ENCODE measurements at regions not wholly inside any gene's neighbourhood (a gene's known extent, or its start where the extent isn't known, plus 50 kb on each side); places are given as distances from the start of the nearest gene placed in this dataset.
"Not testable (repeated sequence)": the region's sequence is repeated elsewhere in the genome, so short reads cannot be mapped to it uniquely, and the experiment has no call there.

GRCh38 chr9:41280299-41281238 lies 91.5 kb upstream of the ZNG1F start:
- DNase-seq (ENCODE audit: low read depth, low spot score); in situ Hi-C loops (cut with HindIII; ENCODE audit: low pct_unique_long_range_greater_than_20kb, low sequenced_read_pairs): not testable (repeated sequence)

- in situ Hi-C loops (cut with HindIII; ENCODE audit: low pct_unique_long_range_greater_than_20kb, low sequenced_read_pairs); DNase-seq (ENCODE audit: low read depth, low spot score): not testable (repeated sequence)
Observed at GRCh38 chr9:41279437-41279836, 90.3 kb upstream of the ZNG1F start.

GRCh38 chr9:41279033-41279432 lies 89.9 kb upstream of the ZNG1F start:
- in situ Hi-C loops (cut with HindIII; ENCODE audit: low pct_unique_long_range_greater_than_20kb, low sequenced_read_pairs) = not testable (repeated sequence)

GRCh38 chr9:41273549-41274267 lies 84.6 kb upstream of the ZNG1F start:
- DNase-seq (ENCODE audit: low read depth, low spot score) = peak; percentile 79
- in situ Hi-C loops (cut with HindIII; ENCODE audit: low pct_unique_long_range_greater_than_20kb, low sequenced_read_pairs) = not testable (repeated sequence)

More at GRCh38 chr9:41279033-41279432, 89.9 kb upstream of the ZNG1F start:
- DNase-seq (ENCODE audit: low read depth, low spot score) = not testable (repeated sequence)

- DNase-seq (ENCODE audit: low read depth, low spot score) = peak; percentile 2
- in situ Hi-C loops (cut with HindIII; ENCODE audit: low pct_unique_long_range_greater_than_20kb, low sequenced_read_pairs) = not testable (repeated sequence)
Observed at GRCh38 chr9:41272879-41273548, 83.9 kb upstream of the ZNG1F start.

GRCh38 chr9:41270992-41271391 lies 81.9 kb upstream of the ZNG1F start:
- DNase-seq (ENCODE audit: low read depth, low spot score); in situ Hi-C loops (cut with HindIII; ENCODE audit: low pct_unique_long_range_greater_than_20kb, low sequenced_read_pairs): not testable (repeated sequence)

- DNase-seq (ENCODE audit: low read depth, low spot score); in situ Hi-C loops (cut with HindIII; ENCODE audit: low pct_unique_long_range_greater_than_20kb, low sequenced_read_pairs): not testable (repeated sequence)
Observed at GRCh38 chr9:41269471-41269870, 80.4 kb upstream of the ZNG1F start.

- in situ Hi-C loops (cut with HindIII; ENCODE audit: low pct_unique_long_range_greater_than_20kb, low sequenced_read_pairs); DNase-seq (ENCODE audit: low read depth, low spot score): not testable (repeated sequence)
Observed at GRCh38 chr9:41269054-41269453, 79.9 kb upstream of the ZNG1F start.

GRCh38 chr9:41266602-41267001 lies 77.5 kb upstream of the ZNG1F start:
- in situ Hi-C loops (cut with HindIII; ENCODE audit: low pct_unique_long_range_greater_than_20kb, low sequenced_read_pairs); DNase-seq (ENCODE audit: low read depth, low spot score): not testable (repeated sequence)

GRCh38 chr9:41266000-41266399 lies 76.9 kb upstream of the ZNG1F start:
- DNase-seq (ENCODE audit: low read depth, low spot score); in situ Hi-C loops (cut with HindIII; ENCODE audit: low pct_unique_long_range_greater_than_20kb, low sequenced_read_pairs): not testable (repeated sequence)

GRCh38 chr9:41251973-41252372 lies 62.9 kb upstream of the ZNG1F start:
- in situ Hi-C loops (cut with HindIII; ENCODE audit: low pct_unique_long_range_greater_than_20kb, low sequenced_read_pairs); DNase-seq (ENCODE audit: low read depth, low spot score): not testable (repeated sequence)

- in situ Hi-C loops (cut with HindIII; ENCODE audit: low pct_unique_long_range_greater_than_20kb, low sequenced_read_pairs); DNase-seq (ENCODE audit: low read depth, low spot score): not testable (repeated sequence)
Observed at GRCh38 chr9:41251101-41251500, 62.0 kb upstream of the ZNG1F start.

- in situ Hi-C loops (cut with HindIII; ENCODE audit: low pct_unique_long_range_greater_than_20kb, low sequenced_read_pairs); DNase-seq (ENCODE audit: low read depth, low spot score): not testable (repeated sequence)
Observed at GRCh38 chr9:41246702-41247101, 57.6 kb upstream of the ZNG1F start.
